COLO668 (cell line): ENCODE measurements at regions not wholly inside any gene's neighbourhood (a gene's known extent, or its start where the extent isn't known, plus 50 kb on each side); places are given as distances from the start of the nearest gene placed in this dataset.

ENCODE experiments used
- DNase-seq: peaks from one replicate; lab custom pipeline; 2025; ENCODE audit not compliant: unreplicated experiment; lab: John Stamatoyannopoulos, UW

GRCh38 chr2:204264621-204265140, 280.6 kb upstream of the PARD3B start:
- DNase-seq: no peak

GRCh38 chr2:204265681-204266181, 279.5 kb upstream of the PARD3B start:
- no peak for DNase-seq

GRCh38 chr2:204268458-204268857, 276.8 kb upstream of the PARD3B start:
- no peak for DNase-seq

- no peak for DNase-seq
Measured at GRCh38 chr2:204268971-204269370, 276.3 kb upstream of the PARD3B start.

- no peak for DNase-seq
Measured at GRCh38 chr2:204272089-204272488, 273.2 kb upstream of the PARD3B start.

- DNase-seq: no peak
Measured at GRCh38 chr2:204272610-204273287, 272.5 kb upstream of the PARD3B start.

- DNase-seq: no peak
Measured at GRCh38 chr2:204274429-204274828, 270.8 kb upstream of the PARD3B start.

GRCh38 chr2:204274991-204275390, 270.3 kb upstream of the PARD3B start:
- DNase-seq: no peak

- DNase-seq: no peak
Measured at GRCh38 chr2:204277226-204277625, 268.0 kb upstream of the PARD3B start.

GRCh38 chr2:204278454-204278853, 266.8 kb upstream of the PARD3B start:
- DNase-seq: no peak

GRCh38 chr2:204279819-204280218, 265.5 kb upstream of the PARD3B start:
- no peak for DNase-seq

- DNase-seq: no peak
Measured at GRCh38 chr2:204280262-204280668, 265.0 kb upstream of the PARD3B start.

- DNase-seq: no peak
Measured at GRCh38 chr2:204282081-204282480, 263.2 kb upstream of the PARD3B start.

GRCh38 chr2:204282525-204282924, 262.8 kb upstream of the PARD3B start:
- DNase-seq: no peak

- no peak for DNase-seq
Measured at GRCh38 chr2:204289066-204289465, 256.2 kb upstream of the PARD3B start.

GRCh38 chr2:204292439-204292838, 252.8 kb upstream of the PARD3B start:
- DNase-seq: no peak

- no peak for DNase-seq
Measured at GRCh38 chr2:204293884-204294747, 251.2 kb upstream of the PARD3B start.

- DNase-seq: no peak
Measured at GRCh38 chr2:204298404-204298803, 246.9 kb upstream of the PARD3B start.

- no peak for DNase-seq
Measured at GRCh38 chr2:204299766-204300165, 245.5 kb upstream of the PARD3B start.

GRCh38 chr2:204306667-204307066, 238.6 kb upstream of the PARD3B start:
- no peak for DNase-seq

GRCh38 chr2:204312105-204312504, 233.2 kb upstream of the PARD3B start:
- DNase-seq: no peak

- DNase-seq: no peak
Measured at GRCh38 chr2:204313256-204313655, 232.0 kb upstream of the PARD3B start.
